Activated T-helper 1 cell treated with anti-CD3 and anti-CD28 coated beads, Interleukin-2, amount 50 U/mL, for 16 hours (primary cell): ENCODE measurements at regions not wholly inside any gene's neighbourhood (a gene's known extent, or its start where the extent isn't known, plus 50 kb on each side); places are given as distances from the start of the nearest gene placed in this dataset.
A peak's percentile ranks its signal among the peaks of the same experiment; 100 is the strongest.
"Not testable (repeated sequence)": the region's sequence is repeated elsewhere in the genome, so short reads cannot be mapped to it uniquely, and the experiment has no call there.

Experiments
- DNase-seq, 2 donors: peaks; one replicate each; pipeline ENCODE4 v3.0.0-alpha.2; 2020; ENCODE audit warnings: low read depth in 1 of 2, low spot score in 1 of 2

GRCh38 chr14:101616202-101616601, 54.9 kb downstream of the DIO3 start:
- DNase-seq: no peak

GRCh38 chr14:101619484-101619883, 58.2 kb downstream of the DIO3 start:
- no peak for DNase-seq

GRCh38 chr14:101620031-101620788, 58.9 kb downstream of the DIO3 start:
- no peak for DNase-seq

GRCh38 chr14:101620821-101621785, 59.8 kb downstream of the DIO3 start:
- no peak for DNase-seq

DNA sequence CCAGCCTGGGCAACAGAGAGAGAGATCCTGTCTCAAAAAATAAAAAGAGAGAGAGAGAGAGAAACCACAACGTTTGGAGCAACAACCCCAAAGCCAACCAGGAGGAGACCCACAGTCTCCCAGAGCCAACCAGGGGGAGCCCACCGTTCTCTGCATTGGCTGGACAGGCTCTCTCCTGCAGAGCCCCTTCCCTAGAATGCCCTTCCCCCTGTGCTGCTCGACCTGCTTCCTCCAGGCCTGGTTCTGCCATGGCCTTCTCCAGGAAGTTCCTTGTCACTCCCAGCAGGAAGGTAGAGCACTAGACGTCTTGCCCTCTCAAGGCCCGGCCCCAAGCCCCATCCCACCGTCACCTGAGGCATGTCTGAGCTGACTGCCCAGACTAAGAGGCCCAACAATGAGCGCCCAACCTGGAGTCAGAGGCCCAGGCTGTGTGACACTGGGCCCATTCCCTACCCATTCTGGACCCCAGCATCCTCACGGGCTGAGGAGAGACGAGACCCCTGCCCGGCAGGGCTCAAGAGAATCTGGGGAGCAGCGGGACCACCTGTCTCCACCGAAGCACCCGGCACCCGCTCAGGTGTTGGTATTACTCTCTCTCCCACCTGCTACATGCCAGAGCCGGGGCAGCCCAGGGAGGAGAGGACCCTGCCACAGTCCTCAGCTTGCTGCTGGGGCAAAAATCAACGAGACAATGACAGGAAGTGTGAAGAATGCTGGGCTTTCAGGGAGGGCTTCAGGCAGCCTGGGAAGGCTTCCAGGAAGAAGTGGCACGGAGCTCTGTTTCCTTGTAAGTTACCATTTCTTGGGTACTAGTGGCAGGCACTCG, 61.2 kb downstream of the DIO3 start:
- no peak for DNase-seq

DNA sequence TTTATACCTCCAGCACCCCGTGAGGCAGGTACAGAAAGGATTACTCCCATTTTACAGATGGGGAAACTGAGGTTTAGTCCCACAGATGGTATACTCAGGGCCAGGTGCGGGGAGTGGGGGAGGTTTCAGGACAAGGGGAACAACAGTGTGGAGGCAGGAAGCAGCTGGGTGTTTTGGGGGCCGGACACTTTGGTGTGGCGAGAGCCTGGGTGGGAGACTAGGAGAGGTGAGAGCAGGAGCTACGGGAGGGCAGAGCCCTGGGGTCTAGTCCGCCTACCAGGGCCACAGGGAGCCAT, 61.7 kb downstream of the DIO3 start:
- DNase-seq: no peak

DNA sequence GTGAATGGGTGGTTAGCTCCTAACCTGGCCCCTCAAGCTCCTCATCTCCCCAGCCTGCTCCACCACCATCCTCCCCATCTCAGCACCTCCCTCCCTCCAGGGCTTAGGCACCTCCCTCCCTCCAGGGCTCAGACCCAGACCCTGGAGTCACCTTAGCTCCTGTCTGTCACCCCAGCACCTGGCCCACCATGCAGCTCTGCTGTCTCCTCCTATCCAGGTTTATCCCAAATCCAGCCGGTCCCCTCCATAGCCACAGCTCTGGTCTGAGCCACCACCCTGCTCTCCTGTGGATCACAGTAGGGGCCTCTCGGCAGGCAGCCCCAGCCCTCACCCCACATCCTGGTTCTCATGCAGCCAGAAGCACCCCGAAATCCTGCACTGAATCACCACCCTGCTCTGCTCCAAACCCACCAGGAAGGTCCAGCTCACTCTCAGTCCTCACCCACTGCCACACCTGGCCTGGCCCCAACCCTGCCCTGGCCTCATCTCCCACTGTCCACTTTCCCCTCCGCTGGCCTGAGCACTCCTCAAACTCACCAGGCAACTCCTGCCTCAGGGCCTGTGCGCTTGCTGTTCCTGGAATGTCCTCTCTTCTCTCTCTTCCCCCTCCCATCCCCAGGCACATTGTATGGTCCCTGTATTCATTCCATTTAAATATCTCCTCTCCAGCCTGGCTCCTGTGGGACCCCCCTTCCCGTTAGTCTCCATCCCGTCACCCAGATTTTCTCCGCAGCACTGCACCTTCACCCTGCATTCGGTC, 62.6 kb downstream of the DIO3 start:
- DNase-seq: no peak

DNA sequence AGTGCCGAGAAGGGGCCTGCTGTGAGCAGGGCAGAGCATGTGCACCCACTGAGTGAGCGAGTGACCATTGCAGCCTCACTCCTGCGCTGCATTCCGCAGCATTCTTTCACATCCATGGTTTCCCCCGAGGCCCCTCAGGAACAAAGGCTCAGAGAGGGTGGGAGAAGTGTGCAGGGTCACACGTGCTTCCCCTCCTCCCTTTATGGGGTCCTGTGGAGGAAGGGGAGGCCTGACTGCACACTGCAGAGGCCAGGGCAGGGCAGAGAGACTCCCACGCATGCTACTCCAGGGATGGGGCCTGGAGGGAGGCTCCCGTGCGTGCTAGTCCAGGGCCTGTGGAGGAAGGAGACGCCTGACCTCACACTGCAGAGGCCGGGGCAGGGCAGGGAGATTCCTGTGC, 63.2 kb downstream of the DIO3 start:
- DNase-seq: no peak

- DNase-seq: no peak
These were observed 64.2 kb downstream of the DIO3 start for GRCh38 chr14:101625336-101626097.

- no peak for DNase-seq
These were observed 65.0 kb downstream of the DIO3 start for GRCh38 chr14:101626331-101626730.

DNA sequence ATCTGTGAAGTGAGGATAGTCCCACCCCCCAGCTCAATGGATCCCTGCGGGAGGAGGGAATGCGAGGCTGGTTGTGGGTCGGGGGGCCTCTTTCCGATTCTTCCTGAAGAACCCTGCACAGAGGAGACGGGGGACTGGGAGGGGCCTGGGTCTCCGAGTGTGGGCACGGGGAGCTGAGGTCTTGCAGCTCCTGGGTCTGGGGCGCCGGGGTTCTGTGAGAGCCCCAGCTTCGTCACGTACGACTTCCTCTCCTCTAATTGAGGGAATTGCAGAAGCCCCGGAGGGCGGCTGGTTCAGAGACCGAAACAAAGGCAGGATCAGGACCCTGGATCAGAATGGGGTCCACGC, 66.6 kb downstream of the DIO3 start:
- DNase-seq: no peak

DNA sequence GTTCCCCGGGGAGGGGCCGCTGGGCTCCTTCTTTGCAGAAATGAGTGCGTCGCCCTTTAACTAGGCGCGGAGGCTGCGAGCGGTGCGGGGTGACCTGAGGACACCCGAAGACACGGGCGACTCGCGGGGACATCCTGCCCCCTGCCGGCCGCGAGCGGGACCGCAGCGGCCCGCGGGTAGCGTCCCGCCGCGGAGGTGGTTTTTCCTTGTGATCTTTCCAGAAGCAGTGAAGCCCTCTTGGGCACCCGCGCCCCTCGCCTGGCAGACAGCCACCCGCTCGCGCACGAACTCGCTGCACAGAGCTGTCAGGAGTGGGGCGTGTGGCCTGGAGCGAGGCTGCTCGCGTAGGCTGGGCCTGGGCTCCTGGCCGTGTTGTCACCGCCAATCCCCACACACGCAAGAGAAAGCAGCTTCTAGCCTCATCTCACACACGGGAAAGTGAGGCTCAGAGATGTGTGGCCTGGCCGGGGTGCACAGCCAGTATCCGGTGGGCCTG, 67.2 kb downstream of the DIO3 start:
- DNase-seq: peak; percentile 55 to 62

DNA sequence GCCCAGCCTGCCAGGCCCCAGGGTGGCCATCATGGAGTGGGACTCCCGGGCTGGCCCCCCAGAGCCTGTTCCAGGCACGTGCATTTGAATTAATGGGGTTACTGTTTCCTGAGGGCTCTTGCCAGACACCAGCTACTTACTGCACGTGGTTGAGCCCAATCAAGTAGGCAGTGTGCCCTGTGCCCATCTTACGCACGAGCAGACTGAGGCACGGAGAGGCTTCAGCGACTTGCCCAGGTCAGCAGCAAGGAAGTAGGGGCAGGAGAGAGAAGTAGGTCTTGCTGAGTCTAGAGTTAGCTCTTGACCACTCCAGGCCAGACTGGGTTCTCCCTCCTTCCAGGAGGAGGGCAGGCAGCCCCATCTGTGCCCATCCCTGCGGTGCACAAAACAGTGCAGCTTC, 67.7 kb downstream of the DIO3 start:
- no peak for DNase-seq

DNA sequence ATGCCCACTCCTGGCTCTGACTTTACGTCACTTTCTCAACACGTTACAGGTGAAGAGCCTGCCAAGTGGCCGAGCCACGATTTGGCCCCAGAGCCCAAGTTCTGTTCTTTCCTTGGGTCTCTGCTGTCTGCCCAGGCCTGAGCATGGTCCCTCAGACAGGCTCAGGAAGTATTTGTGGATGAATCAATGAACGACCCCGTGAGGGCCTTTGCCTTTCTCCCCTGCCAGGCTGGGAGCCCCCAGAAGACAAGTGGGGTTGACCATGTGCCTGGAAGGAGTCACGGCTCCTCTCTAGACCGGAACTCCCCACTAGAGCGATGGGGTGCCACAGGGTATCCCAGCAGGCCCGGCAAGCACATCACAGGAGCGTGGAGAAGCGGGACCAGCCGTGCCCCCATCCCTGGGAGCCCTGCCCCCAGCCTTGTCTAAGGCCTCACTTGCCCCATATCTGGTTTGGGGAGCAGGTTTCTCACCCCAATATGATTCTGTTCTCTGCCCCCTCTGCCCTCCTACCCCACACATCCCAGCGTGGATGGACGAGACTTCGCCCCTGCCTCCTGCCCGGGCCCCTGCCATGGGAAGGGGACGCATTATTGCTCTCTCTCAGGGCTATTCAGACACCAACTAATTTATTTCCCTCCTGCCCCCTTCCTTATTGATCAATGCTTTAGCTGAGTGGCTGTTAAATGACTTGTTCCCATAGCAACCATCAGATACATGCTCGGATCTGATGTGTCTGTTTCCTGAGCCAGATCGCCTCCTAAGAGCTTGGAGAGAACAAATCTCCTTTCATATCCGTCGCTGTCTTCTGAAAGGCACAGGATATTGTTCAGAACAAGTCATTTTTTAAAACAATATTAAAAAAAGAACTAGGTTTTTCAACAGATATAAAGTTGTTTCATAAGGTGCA, 69.0 kb downstream of the DIO3 start:
- no peak for DNase-seq

GRCh38 chr14:101631199-101631598, 69.9 kb downstream of the DIO3 start:
- DNase-seq: no peak

DNA sequence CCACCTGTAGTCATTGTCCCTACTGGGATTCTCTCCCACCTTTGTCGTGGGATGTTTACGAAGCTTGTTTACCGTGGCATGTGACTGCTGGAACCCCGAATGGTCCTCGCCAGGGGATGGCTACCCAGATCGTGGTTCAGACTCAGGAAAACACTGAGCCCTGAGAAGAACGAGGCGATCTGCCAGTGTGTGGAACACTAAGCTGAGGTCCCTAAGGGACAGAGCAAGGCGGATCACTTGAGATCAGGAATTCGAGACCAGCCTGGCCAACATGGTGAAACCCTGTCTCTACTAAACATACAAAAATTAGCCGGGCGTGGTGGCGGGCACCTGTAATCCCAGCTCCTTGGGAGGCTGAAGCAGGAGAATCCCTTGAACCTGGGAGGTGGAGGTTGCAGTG, 70.7 kb downstream of the DIO3 start:
- DNase-seq: not testable (repeated sequence)

DNA sequence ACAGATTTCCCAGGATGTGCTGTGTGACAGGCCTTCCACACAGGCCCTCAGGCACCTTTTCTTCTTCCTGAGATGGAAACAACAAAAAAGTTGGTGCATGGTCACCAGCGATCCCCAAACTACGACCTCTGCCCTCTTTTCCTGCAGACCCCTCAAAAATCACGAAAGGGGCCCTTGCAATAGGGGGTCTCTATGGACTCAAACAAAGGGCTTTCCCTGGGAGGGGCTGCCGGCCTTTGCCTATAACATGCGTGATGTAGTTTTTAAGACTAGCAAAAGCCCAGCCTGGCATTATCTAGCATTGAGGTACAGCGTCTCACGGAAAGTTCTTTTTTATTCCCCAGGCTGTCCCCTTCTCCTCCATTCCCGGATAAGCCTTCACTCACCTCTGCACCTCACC, 71.2 kb downstream of the DIO3 start:
- no peak for DNase-seq

- DNase-seq: no peak
These were observed 72.0 kb downstream of the DIO3 start for GRCh38 chr14:101633276-101633675.
